ENCODE measurements at regions not wholly inside any gene's neighbourhood (a gene's known extent, or its start where the extent isn't known, plus 50 kb on each side); places are given as distances from the start of the nearest gene placed in this dataset.
"Not testable (repeated sequence)": the region's sequence is repeated elsewhere in the genome, so short reads cannot be mapped to it uniquely, and the experiment has no call there.

DNA sequence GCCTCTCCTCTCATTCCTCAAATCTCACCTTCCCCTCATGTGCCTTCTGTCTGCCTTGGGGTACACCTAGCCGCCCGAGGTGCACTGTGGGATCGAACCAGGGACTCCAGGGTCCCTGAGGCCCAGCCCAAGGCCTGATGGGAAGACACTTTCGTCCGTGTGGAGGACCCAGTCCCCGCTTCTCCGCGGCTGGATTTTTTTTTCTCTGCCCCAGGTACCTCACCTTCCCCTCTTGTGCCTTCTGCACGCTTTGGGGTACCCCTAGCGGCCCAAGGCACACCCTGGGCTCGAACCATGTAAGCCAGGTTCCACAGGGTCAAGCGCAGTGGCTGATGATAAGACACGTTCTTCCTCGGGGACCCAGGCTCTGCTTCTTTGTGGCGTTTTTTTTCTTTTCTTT is 530.7 kb downstream of the CWH43 start:
- Histone ChIP-seq H3K9me3 (no peaks in the 10 kb centered on the region), H3K4me1 (no peaks in the 10 kb centered on the region), H3K27me3 (peaks cover 0 to 15% of the 10 kb centered on the region in 2 donors), H3K36me3 (no peaks in the 10 kb centered on the region), H3K4me3 (no peak overlapping the region), H3K27ac (no peak overlapping the region)
- 37% methylated on average over 15 of the region's 15 CpGs for WGBS (ENCODE audit: insufficient coverage, low coverage, low lambda C conversion rate, missing lambda C conversion rate)
- TF ChIP-seq CTCF (IDR thresholded peaks at IDR 0.05) = no peak
- TF ChIP-seq POLR2A (IDR thresholded peaks at IDR 0.05) = no peak
- no peak for ATAC-seq
- peak in 1 of 3 donors; percentile 44 for DNase-seq
- intact Hi-C loops (cut with DNase I) = no loop called here

GRCh38 chr4:49517485-49518205 is 531.6 kb downstream of the CWH43 start:
- H3K4me1 ChIP-seq; H3K4me3 ChIP-seq; H3K36me3 ChIP-seq; intact Hi-C loops (cut with DNase I); H3K9me3 ChIP-seq; DNase-seq; ATAC-seq; H3K27ac ChIP-seq: not testable (repeated sequence)
- peaks cover 0 to 11% of the 10 kb centered on the region in 2 donors for H3K27me3 ChIP-seq
- WGBS (ENCODE audit: insufficient coverage, low coverage, low lambda C conversion rate, missing lambda C conversion rate) = 84% methylated on average over 12 of the region's 23 CpGs

- DNase-seq = peak in 1 of 3 donors; percentile 47
- WGBS (ENCODE audit: insufficient coverage, low coverage, low lambda C conversion rate, missing lambda C conversion rate) = 63% methylated on average over 15 of the region's 48 CpGs
- intact Hi-C loops (cut with DNase I) = not testable (repeated sequence)
Measured at GRCh38 chr4:49519150-49520035, 533.3 kb downstream of the CWH43 start.

DNA sequence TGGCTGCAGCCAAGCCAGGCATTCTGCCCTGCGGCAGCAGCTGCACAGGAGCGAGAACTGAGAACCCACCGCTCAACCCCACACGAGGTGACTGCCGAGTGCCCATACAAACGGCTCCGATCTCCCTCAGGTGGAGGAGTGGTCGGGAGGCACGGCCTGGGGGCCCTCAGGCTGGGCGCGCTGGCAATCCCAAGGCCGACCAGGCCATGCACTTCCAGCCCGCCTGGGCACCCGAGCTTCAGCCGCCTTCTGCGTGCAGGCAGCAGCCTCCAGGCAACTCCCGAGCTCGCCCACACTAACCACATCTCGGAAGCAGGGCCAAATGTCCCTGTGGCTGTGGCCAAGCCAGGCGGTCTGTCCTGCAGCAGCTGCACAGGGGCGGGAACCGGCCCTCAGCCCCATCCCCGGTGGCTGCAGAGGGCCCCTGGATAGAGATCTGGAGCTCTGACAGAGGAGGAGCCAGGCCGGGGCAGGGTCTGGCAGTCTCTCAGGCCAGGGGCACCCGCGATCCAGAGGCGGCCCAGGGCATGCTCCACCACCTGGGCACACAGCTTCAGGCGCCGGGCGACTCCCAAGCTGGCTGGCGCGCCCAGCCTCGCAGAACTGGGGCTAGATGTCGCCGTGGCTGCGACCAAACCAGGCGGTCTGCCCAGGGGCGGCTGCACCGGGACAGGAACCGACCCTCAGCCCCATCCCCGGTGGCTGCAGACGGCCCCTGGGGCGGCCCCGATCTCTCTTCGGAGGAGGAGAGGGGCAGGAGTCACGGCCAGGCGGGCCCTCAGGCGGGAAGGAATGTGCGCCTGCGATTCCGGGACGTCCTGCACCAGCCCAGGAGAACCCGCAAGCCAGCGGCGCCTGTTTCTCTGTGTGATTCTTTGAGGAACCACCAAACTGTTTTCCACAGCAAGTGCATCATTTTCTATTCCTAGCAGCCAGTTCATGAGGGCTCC is 538.0 kb downstream of the CWH43 start:
- H3K4me3 ChIP-seq; ATAC-seq; H3K27me3 ChIP-seq; intact Hi-C loops (cut with DNase I); H3K4me1 ChIP-seq; H3K36me3 ChIP-seq; H3K9me3 ChIP-seq; H3K27ac ChIP-seq: not testable (repeated sequence)
- DNase-seq = peak in 1 of 3 donors; percentile 35
- no CpG with 5 or more reads among the region's 55 CpGs for WGBS (ENCODE audit: insufficient coverage, low coverage, low lambda C conversion rate, missing lambda C conversion rate)

More at GRCh38 chr4:49519150-49520035, 533.3 kb downstream of the CWH43 start:
- not testable (repeated sequence) for H3K27ac ChIP-seq, H3K27me3 ChIP-seq, H3K9me3 ChIP-seq, ATAC-seq, H3K4me1 ChIP-seq, H3K4me3 ChIP-seq, H3K36me3 ChIP-seq

GRCh38 chr4:49558916-49559676 is 573.0 kb downstream of the CWH43 start:
- intact Hi-C loops (cut with DNase I); H3K36me3 ChIP-seq; H3K4me1 ChIP-seq; H3K27ac ChIP-seq; H3K4me3 ChIP-seq; ATAC-seq; H3K27me3 ChIP-seq; H3K9me3 ChIP-seq; DNase-seq: not testable (repeated sequence)
- 34% methylated on average over 5 of the region's 5 CpGs for WGBS (ENCODE audit: insufficient coverage, low coverage, low lambda C conversion rate, missing lambda C conversion rate)

- H3K27me3 ChIP-seq; H3K9me3 ChIP-seq; H3K4me3 ChIP-seq; ATAC-seq; H3K4me1 ChIP-seq; intact Hi-C loops (cut with DNase I); H3K27ac ChIP-seq; H3K36me3 ChIP-seq; DNase-seq: not testable (repeated sequence)
- WGBS (ENCODE audit: insufficient coverage, low coverage, low lambda C conversion rate, missing lambda C conversion rate) = 50% methylated on average over 3 of the region's 9 CpGs
Measured at GRCh38 chr4:49560131-49560816, 574.2 kb downstream of the CWH43 start.

- DNase-seq; ATAC-seq; intact Hi-C loops (cut with DNase I); H3K4me3 ChIP-seq; H3K36me3 ChIP-seq; H3K27me3 ChIP-seq; H3K4me1 ChIP-seq; H3K9me3 ChIP-seq; H3K27ac ChIP-seq: not testable (repeated sequence)
- 22% methylated on average over 3 of the region's 3 CpGs for WGBS (ENCODE audit: insufficient coverage, low coverage, low lambda C conversion rate, missing lambda C conversion rate)
Measured at GRCh38 chr4:49560883-49561282, 574.8 kb downstream of the CWH43 start.

DNA sequence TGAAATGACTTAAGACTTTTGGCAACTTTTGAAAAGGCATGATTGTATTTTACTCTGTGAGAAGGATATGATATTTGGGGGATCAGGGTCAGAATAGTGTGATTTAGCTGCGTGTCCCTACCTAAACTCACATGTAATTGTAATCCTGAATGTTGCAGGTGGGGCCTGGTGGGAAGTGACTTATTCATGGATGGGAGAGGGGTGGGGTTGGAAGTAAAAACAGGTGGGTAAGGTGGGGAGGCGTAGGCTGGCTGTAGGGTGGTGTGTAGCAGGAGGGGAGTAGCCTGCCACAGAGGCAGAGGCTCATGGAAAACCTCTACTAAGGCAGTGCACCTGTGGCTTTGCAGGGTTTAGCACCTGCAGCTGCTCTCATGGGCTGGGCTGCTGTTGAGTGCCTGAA is 584.2 kb downstream of the CWH43 start:
- WGBS (ENCODE audit: insufficient coverage, low coverage, low lambda C conversion rate, missing lambda C conversion rate) = 8% methylated on average over 2 of the region's 2 CpGs
- H3K27ac ChIP-seq; H3K4me3 ChIP-seq; H3K36me3 ChIP-seq; H3K27me3 ChIP-seq; H3K9me3 ChIP-seq; ATAC-seq; H3K4me1 ChIP-seq; DNase-seq; intact Hi-C loops (cut with DNase I): not testable (repeated sequence)
